ENCODE measurements at regions not wholly inside any gene's neighbourhood (a gene's known extent, or its start where the extent isn't known, plus 50 kb on each side); places are given as distances from the start of the nearest gene placed in this dataset.

DNA sequence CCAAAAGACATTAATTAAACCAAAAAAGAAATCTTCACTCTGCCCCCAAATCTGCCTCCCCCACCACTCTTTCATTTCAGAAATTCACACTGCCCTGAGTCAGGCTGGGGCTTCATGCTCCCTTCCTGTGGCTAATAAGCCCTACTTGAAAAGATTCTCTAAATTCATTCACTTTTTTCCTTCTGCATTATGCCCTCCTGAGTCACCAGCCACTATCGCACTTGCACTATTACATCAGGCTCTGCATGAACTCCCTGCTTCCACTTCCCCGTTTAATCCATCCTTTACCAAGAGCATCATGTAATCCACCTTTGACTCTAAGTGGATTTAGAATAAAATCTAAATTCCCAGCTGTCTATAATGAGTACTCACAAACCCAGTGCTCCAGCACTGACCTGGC lies 295.4 kb upstream of the KLF3 start:
- TF ChIP-seq, protein P1, sequence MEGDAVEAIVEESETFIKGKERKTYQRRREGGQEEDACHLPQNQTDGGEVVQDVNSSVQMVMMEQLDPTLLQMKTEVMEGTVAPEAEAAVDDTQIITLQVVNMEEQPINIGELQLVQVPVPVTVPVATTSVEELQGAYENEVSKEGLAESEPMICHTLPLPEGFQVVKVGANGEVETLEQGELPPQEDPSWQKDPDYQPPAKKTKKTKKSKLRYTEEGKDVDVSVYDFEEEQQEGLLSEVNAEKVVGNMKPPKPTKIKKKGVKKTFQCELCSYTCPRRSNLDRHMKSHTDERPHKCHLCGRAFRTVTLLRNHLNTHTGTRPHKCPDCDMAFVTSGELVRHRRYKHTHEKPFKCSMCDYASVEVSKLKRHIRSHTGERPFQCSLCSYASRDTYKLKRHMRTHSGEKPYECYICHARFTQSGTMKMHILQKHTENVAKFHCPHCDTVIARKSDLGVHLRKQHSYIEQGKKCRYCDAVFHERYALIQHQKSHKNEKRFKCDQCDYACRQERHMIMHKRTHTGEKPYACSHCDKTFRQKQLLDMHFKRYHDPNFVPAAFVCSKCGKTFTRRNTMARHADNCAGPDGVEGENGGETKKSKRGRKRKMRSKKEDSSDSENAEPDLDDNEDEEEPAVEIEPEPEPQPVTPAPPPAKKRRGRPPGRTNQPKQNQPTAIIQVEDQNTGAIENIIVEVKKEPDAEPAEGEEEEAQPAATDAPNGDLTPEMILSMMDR (IDR thresholded peaks at IDR 0.05; ENCODE audit: low read depth, low read length) = no peak
- peak; percentile 30 to 62 for DNase-seq (ENCODE audit: low read depth in 2 of 2)
- H3K4me3 ChIP-seq (replicated peaks in 1 of 2; ENCODE audit: low read depth in 2 of 2, low read length in 2 of 2) = no peak overlapping the region

DNA sequence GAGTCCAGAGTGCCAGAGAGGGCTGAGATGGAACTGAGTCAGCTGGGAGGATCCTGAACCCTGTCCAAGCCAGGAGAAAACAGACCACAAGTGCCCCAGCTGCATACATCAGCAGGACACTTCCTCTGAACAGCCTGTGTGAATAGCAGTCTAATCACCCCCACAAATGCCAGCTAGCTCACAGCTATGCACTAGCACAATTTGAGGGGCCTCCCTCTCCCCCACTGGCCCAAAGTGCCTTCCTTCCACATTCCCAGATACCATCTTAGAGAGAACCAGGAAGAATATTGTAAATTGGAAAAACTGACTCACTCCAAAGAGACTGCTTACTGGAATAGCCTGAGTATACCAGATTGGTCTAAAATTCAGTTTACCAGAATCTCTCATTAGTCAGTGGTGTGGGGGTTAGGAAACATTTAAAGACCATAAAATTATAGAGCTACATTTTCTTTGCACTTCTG lies 292.6 kb upstream of the KLF3 start:
- TF ChIP-seq, protein P1 (IDR thresholded peaks at IDR 0.05; ENCODE audit: low read depth, low read length) = no peak
- no peak overlapping the region for H3K4me3 ChIP-seq (replicated peaks in 1 of 2; ENCODE audit: low read depth in 2 of 2, low read length in 2 of 2)
- DNase-seq (ENCODE audit: low read depth in 2 of 2) = peak; percentile 27 to 69

DNA sequence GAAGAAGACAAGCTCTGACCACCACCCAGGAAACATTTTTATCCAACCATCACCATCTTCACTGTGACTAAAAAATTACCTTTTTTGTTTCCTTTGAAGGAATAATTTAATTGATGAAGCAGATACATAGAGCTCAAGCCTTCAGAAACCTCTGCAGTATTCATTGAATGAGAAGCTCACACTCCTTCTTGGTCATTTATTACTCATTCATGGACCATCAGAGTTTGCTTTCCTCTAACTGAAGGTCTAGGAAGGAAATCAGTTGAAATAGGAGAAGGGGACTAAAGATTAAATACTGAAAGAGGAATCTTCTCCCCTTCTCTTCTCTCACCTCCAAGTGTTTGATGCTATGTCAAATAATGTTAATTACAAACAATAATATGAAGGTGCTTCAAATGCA lies 290.6 kb upstream of the KLF3 start:
- H3K4me3 ChIP-seq (replicated peaks in 1 of 2; ENCODE audit: low read depth in 2 of 2, low read length in 2 of 2) = no peak overlapping the region
- DNase-seq (ENCODE audit: low read depth in 2 of 2) = no peak
- TF ChIP-seq, protein P1 (IDR thresholded peaks at IDR 0.05; ENCODE audit: low read depth, low read length) = no peak

GRCh38 chr4:38377195-38377594 lies 286.8 kb upstream of the KLF3 start:
- DNase-seq (ENCODE audit: low read depth in 2 of 2) = no peak
- TF ChIP-seq, protein P1 (IDR thresholded peaks at IDR 0.05; ENCODE audit: low read depth, low read length) = no peak
- H3K4me3 ChIP-seq (replicated peaks in 1 of 2; ENCODE audit: low read depth in 2 of 2, low read length in 2 of 2) = no peak overlapping the region

DNA sequence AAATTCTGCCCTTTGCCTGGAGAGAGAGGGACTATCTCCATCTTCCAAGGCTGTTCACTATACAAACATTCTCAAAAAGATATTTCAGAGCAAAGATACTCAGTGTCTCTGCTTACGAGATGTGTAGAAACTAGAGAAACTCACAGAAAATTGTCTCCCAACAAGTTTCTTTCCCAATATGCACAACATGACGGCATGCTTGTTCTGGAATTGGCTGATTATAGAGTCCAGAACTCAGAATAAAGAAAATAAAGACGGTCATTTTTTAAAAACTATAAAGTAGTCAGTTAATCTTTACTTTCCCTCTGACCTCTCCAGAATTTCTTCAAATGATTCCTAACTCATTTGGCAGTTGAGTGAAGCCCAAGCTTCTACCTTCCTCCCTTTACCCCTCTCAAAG lies 285.5 kb upstream of the KLF3 start:
- TF ChIP-seq, protein P1 (IDR thresholded peaks at IDR 0.05; ENCODE audit: low read depth, low read length) = no peak
- no peak overlapping the region for H3K4me3 ChIP-seq (replicated peaks in 1 of 2; ENCODE audit: low read depth in 2 of 2, low read length in 2 of 2)
- no peak for DNase-seq (ENCODE audit: low read depth in 2 of 2)

- TF ChIP-seq, protein P1 (IDR thresholded peaks at IDR 0.05; ENCODE audit: low read depth, low read length) = no peak
- DNase-seq (ENCODE audit: low read depth in 2 of 2) = peak in 1 of 2 donors; percentile 64
- no peak overlapping the region for H3K4me3 ChIP-seq (replicated peaks in 1 of 2; ENCODE audit: low read depth in 2 of 2, low read length in 2 of 2)
These were observed 282.2 kb upstream of the KLF3 start for GRCh38 chr4:38381788-38382187.

- TF ChIP-seq, protein P1 (IDR thresholded peaks at IDR 0.05; ENCODE audit: low read depth, low read length) = no peak
- no peak overlapping the region for H3K4me3 ChIP-seq (replicated peaks in 1 of 2; ENCODE audit: low read depth in 2 of 2, low read length in 2 of 2)
- no peak for DNase-seq (ENCODE audit: low read depth in 2 of 2)
These were observed 281.5 kb upstream of the KLF3 start for GRCh38 chr4:38382520-38382919.

Data from cardiac fibroblast (primary cell).